ENCODE measurements at regions not wholly inside any gene's neighbourhood (a gene's known extent, or its start where the extent isn't known, plus 50 kb on each side); places are given as distances from the start of the nearest gene placed in this dataset.

GRCh38 chr15:35161694-35162093 is 76.6 kb upstream of the NANOGP8 start:
- no peak for TF ChIP-seq EZH2 (IDR thresholded peaks at IDR 0.05; ENCODE audit: low read length, missing control alignments)
- no peak for TF ChIP-seq CTCF (conservative IDR thresholded peaks at IDR 0.05 in 1 of 2, IDR thresholded peaks at IDR 0.05 in 1 of 2; ENCODE audit: low read depth in 1 of 2, low read length in 2 of 2)
